Neural cell (in vitro differentiated cells): ENCODE measurements at regions not wholly inside any gene's neighbourhood (a gene's known extent, or its start where the extent isn't known, plus 50 kb on each side); places are given as distances from the start of the nearest gene placed in this dataset.

ENCODE experiments used
- H2AFZ ChIP-seq: fragments of 200-600, 300-800 bp; sonication (generic), shearing (Covaris generic); 2 replicates; pipeline ENCODE4 v1.6.0; 2014; ENCODE audit warnings: low read depth, mild to moderate bottlenecking, antibody characterized with exemption, low read length, moderate library complexity
- H3F3A ChIP-seq: fragments of 200-600 bp; shearing (Covaris generic); 2 replicates; pipeline ENCODE4 v1.6.1; 2016; ENCODE audit warnings: mild to moderate bottlenecking, moderate library complexity, mixed read lengths, antibody characterized with exemption, low read length; ENCODE audit not compliant: insufficient read depth, poor library complexity, severe bottlenecking
- H3K27ac ChIP-seq: fragments of 200-600, 300-800 bp; sonication (generic), shearing (Covaris generic); 2 replicates; pipeline ENCODE4 v1.5.1; 2014; ENCODE audit warnings: mild to moderate bottlenecking, low read length, moderate library complexity
- H3K27me3 ChIP-seq: fragments of 300-800, 200-600 bp; sonication (generic), shearing (Covaris generic); 2 replicates; pipeline ENCODE4 v1.6.0; 2014; ENCODE audit warnings: mild to moderate bottlenecking, low read depth, low read length, moderate library complexity; ENCODE audit not compliant: insufficient read depth
- H3K36me3 ChIP-seq: fragments of 300-800, 200-600 bp; sonication (generic), shearing (Covaris generic); 2 replicates; pipeline ENCODE4 v1.5.1; 2014; ENCODE audit warnings: mild to moderate bottlenecking, antibody characterized with exemption, low read length, moderate library complexity; ENCODE audit not compliant: insufficient read depth
- H3K4me2 ChIP-seq: fragments of 300-800, 200-600 bp; sonication (generic), shearing (Covaris generic); 2 replicates; pipeline ENCODE4 v1.6.0; 2014; ENCODE audit warnings: mild to moderate bottlenecking, low read length
- H3K4me3 ChIP-seq: fragments of 300-800, 200-600 bp; sonication (generic), shearing (Covaris generic); 2 replicates; pipeline ENCODE4 v1.5.1; 2014; ENCODE audit warnings: mild to moderate bottlenecking, low read length, moderate library complexity
- H3K79me2 ChIP-seq: fragments of 200-600 bp; shearing (Covaris generic); replicated peaks from 2 replicates; pipeline ENCODE4 v1.6.0; 2014; ENCODE audit warnings: mild to moderate bottlenecking, low read length, moderate library complexity; ENCODE audit not compliant: insufficient read depth
- H3K9ac ChIP-seq: fragments of 300-800, 200-600 bp; sonication (generic), shearing (Covaris generic); 2 replicates; pipeline ENCODE4 v1.6.1; 2016; ENCODE audit warnings: mild to moderate bottlenecking, low read length, mixed read lengths
- H3K9me2 ChIP-seq: fragments of 200-600 bp; shearing (Covaris generic); 2 replicates; pipeline ENCODE4 v1.6.1; 2016; ENCODE audit warnings: mild to moderate bottlenecking, low read length, mixed read lengths; ENCODE audit not compliant: insufficient read depth
- H3K9me3 ChIP-seq: fragments of 200-600, 300-800 bp; sonication (generic), shearing (Covaris generic); 2 replicates; pipeline ENCODE4 v1.6.1; 2016; ENCODE audit warnings: mild to moderate bottlenecking, mixed run types, low read length, moderate library complexity, mixed read lengths
- H4K20me1 ChIP-seq: fragments of 200-600 bp; shearing (Covaris generic); 2 replicates; pipeline ENCODE4 v1.6.1; 2016; ENCODE audit warnings: mild to moderate bottlenecking, mixed run types; ENCODE audit not compliant: insufficient read depth
- CTCF ChIP-seq: fragments of 450-650 bp; IDR thresholded peaks from 2 replicates; pipeline ENCODE4 v1.5.1; 2014; ENCODE audit warnings: antibody characterized with exemption, mild to moderate bottlenecking, moderate library complexity; ENCODE audit not compliant: poor library complexity, severe bottlenecking
- EP300 ChIP-seq: fragments of 450-650 bp; conservative IDR thresholded peaks from 2 replicates; pipeline ENCODE4 v1.6.1; 2014; ENCODE audit warnings: antibody characterized with exemption, mild to moderate bottlenecking, moderate library complexity; ENCODE audit not compliant: poor library complexity, severe bottlenecking
- EZH2 ChIP-seq: fragments of 200-600, 300-800 bp; shearing (Covaris generic), sonication (generic); IDR thresholded peaks from 2 replicates; pipeline ENCODE4 v1.6.1; 2014; ENCODE audit warnings: antibody characterized with exemption, low read length, borderline replicate concordance, mild to moderate bottlenecking; ENCODE audit not compliant: insufficient read depth, poor library complexity, severe bottlenecking
- MXI1 ChIP-seq: fragments of 450-650 bp; conservative IDR thresholded peaks from 2 replicates; pipeline ENCODE4 v1.6.1; 2014; ENCODE audit warnings: antibody characterized with exemption, mild to moderate bottlenecking; ENCODE audit not compliant: poor library complexity, severe bottlenecking
- POLR2AphosphoS5 ChIP-seq: IDR thresholded peaks from 2 replicates; pipeline ENCODE4 v1.6.1; 2012
- RAD21 ChIP-seq: fragments of 450-650 bp; conservative IDR thresholded peaks from 2 replicates; pipeline ENCODE4 v1.6.1; 2014; ENCODE audit warnings: antibody characterized with exemption, mild to moderate bottlenecking, moderate library complexity
- REST ChIP-seq: IDR thresholded peaks from 2 replicates; pipeline ENCODE4 v1.6.1; 2012; ENCODE audit warnings: borderline replicate concordance
- SMC3 ChIP-seq: fragments of 450-650 bp; conservative IDR thresholded peaks from 2 replicates; pipeline ENCODE4 v1.6.1; 2014; ENCODE audit warnings: antibody characterized with exemption, mild to moderate bottlenecking, moderate library complexity; ENCODE audit not compliant: poor library complexity
- TAF1 ChIP-seq: IDR thresholded peaks from 2 replicates; pipeline ENCODE4 v1.6.1; 2012; ENCODE audit warnings: low read depth

- Histone ChIP-seq H3K27me3 (no peaks in the 10 kb centered on the region), H3K36me3 (no peaks in the 10 kb centered on the region), H3K9ac (no peak overlapping the region), H3K79me2 (no peaks in the 10 kb centered on the region), H3K4me3 (no peak overlapping the region), H3K27ac (no peak overlapping the region), H3F3A (peaks cover 4% of the 10 kb centered on the region), H4K20me1 (no peaks in the 10 kb centered on the region), H2AFZ (no peak overlapping the region), H3K9me3 (no peaks in the 10 kb centered on the region), H3K9me2 (no peaks in the 10 kb centered on the region), H3K4me2 (no peak overlapping the region)
- no peak for TF ChIP-seq SMC3
- no peak for TF ChIP-seq RAD21
- no peak for TF ChIP-seq CTCF
- TF ChIP-seq TAF1 = no peak
- no peak for TF ChIP-seq MXI1
- TF ChIP-seq REST = no peak
- TF ChIP-seq POLR2AphosphoS5 = no peak
- no peak for TF ChIP-seq EP300
- TF ChIP-seq EZH2 = no peak
These were observed 477.5 kb upstream of the ADARB2 start for GRCh38 chr10:2214805-2215204.

GRCh38 chr10:2214092-2214491 lies 476.8 kb upstream of the ADARB2 start:
- H3K27ac ChIP-seq = no peak overlapping the region
- no peaks in the 10 kb centered on the region for H3K9me2 ChIP-seq
- TF ChIP-seq MXI1 (no peak), CTCF (no peak)
- H3K4me3 ChIP-seq = no peak overlapping the region
- H3F3A ChIP-seq = peaks cover 4% of the 10 kb centered on the region
- H3K9ac ChIP-seq = no peak overlapping the region
- no peak overlapping the region for H3K4me2 ChIP-seq
- no peaks in the 10 kb centered on the region for H3K79me2 ChIP-seq
- H4K20me1 ChIP-seq = no peaks in the 10 kb centered on the region
- no peaks in the 10 kb centered on the region for H3K36me3 ChIP-seq
- H3K9me3 ChIP-seq = no peaks in the 10 kb centered on the region
- no peak overlapping the region for H2AFZ ChIP-seq
- no peaks in the 10 kb centered on the region for H3K27me3 ChIP-seq
